Femur (tissue), 1 donor: ENCODE measurements at regions not wholly inside any gene's neighbourhood (a gene's known extent, or its start where the extent isn't known, plus 50 kb on each side); places are given as distances from the start of the nearest gene placed in this dataset.
"Not testable (repeated sequence)": the region's sequence is repeated elsewhere in the genome, so short reads cannot be mapped to it uniquely, and the experiment has no call there.

Experiments used
- DNase-seq: peaks from one replicate; pipeline ENCODE4 v3.0.0-alpha.2; 2017

GRCh38 chr14:83151571-83151970, 1617.9 kb upstream of the SEL1L start:
- no peak for DNase-seq

DNA sequence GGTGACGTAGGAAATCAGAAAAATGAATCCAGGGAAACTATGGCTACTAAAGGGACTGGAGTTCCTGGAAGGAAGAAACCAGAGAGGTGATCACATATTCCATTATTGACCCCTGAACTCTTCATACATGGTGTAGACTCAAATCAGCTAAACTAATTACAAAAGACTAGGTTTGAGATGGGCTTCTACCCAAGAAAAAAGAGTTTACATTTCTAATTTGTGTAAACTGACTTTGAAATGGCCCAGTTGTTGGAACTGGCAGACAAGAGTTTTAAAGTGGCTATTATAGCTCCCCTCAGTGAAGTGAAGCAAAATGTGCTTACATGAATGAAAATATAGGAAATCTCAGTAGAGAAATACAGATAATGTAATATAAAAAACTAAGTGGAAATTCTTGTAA, 1619.4 kb upstream of the SEL1L start:
- no peak for DNase-seq

GRCh38 chr14:83162361-83162929, 1628.8 kb upstream of the SEL1L start:
- DNase-seq, result peak; percentile 22

GRCh38 chr14:83163016-83163415, 1629.4 kb upstream of the SEL1L start:
- DNase-seq, result no peak

DNA sequence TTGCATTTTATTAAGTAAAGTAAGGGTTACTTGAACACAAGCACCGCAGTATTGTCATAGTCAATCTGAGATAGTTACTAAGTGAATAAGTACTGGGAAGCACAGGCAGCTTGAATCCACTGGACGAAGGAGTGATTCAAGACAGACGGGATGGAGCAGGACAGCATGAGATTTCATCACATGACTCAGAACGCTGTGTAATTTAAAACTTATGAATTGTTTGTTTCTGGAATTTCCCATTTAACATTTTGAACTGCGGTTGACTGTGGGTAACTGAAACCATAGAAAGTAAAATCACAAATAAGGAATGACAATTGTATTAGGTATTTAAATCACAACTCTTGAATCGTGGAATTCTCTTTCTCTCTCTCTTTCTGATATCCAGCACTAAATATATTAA, 1630.4 kb upstream of the SEL1L start:
- no peak for DNase-seq

GRCh38 chr14:83164591-83164990, 1630.9 kb upstream of the SEL1L start:
- no peak for DNase-seq

- DNase-seq, result no peak
Observed at GRCh38 chr14:83170165-83170564, 1636.5 kb upstream of the SEL1L start.

DNA sequence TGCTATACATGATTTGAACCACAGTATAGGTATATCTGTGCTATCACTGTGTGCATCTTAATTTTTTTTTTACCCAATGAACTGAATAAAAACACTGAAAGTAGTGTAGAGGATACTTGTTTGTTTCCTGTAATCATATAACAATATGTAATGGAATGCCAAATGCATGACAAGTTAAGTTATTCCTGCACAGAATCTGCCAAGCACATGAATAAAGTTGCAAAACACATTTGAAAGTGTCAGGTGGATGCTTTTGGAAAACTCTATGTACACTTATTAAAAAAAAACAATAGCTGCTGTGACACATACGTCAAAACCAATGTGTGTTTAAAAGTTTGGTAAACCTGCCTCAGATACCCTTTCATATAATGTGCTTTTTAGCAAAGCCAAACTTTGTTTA, 1638.1 kb upstream of the SEL1L start:
- no peak for DNase-seq

GRCh38 chr14:83172363-83172762, 1638.7 kb upstream of the SEL1L start:
- DNase-seq, result no peak

GRCh38 chr14:83173687-83174086, 1640.0 kb upstream of the SEL1L start:
- no peak for DNase-seq

DNA sequence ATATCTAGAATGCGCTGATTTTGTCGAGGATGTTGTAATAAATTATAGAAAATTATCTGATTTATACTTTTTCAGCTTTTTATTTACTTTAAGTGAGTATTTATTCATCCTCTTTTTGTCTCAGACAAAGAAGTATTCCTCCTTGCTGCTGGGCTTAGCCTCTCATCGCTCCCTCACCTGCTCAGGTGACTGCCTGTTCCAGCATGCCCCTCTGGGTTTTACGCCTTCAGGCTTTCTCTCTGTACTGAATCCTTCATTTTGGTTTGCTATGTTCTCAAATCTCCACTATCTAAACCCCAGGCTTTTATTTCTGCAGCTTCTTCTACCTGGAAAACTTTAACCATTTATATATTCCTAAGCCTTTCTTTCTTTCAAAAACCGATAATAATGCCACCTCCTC, 1650.9 kb upstream of the SEL1L start:
- no peak for DNase-seq

DNA sequence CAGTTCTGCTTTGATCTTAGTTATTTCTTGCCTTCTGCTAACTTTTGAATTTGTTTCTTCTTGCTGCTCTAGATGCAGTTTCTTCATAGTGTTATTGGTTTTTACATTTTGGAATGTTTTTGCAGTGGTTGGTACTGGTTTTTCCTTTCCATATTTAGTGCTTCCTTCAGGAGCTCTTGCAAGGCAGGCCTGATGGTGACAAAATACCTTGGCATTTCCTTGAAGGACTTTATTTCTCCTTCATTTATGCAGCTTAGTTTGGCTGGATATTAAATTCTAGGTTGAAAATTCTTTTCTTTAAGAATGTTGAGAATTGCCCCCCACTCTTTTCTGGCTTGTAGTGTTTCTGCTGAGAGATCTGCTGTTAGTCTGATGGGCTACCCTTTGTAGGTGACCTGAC, 1654.7 kb upstream of the SEL1L start:
- DNase-seq, result not testable (repeated sequence)

DNA sequence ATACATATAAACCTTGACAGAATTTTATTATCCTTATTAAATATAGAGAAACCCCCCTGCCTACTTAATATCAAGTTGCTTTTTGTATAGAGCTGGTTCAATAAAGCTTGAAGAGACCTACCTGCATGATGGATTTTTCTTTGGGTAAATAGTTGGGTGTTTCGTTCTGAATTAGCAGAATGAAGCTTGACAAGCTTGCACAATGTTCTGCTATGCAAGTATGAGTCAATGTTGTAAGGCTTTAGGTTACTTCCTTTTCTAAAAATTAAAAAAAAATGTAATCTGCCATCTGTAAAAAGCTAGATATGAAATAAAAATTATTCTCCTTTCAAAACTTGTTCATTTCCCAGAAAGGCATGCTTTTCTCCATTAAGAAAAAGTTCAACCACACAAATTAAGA, 1662.6 kb upstream of the SEL1L start:
- no peak for DNase-seq

GRCh38 chr14:83197271-83197670, 1663.6 kb upstream of the SEL1L start:
- no peak for DNase-seq

- no peak for DNase-seq
Observed at GRCh38 chr14:83207550-83207949, 1673.9 kb upstream of the SEL1L start.

GRCh38 chr14:83208341-83208740, 1674.7 kb upstream of the SEL1L start:
- no peak for DNase-seq

- no peak for DNase-seq
Observed at GRCh38 chr14:83217492-83217891, 1683.8 kb upstream of the SEL1L start.

DNA sequence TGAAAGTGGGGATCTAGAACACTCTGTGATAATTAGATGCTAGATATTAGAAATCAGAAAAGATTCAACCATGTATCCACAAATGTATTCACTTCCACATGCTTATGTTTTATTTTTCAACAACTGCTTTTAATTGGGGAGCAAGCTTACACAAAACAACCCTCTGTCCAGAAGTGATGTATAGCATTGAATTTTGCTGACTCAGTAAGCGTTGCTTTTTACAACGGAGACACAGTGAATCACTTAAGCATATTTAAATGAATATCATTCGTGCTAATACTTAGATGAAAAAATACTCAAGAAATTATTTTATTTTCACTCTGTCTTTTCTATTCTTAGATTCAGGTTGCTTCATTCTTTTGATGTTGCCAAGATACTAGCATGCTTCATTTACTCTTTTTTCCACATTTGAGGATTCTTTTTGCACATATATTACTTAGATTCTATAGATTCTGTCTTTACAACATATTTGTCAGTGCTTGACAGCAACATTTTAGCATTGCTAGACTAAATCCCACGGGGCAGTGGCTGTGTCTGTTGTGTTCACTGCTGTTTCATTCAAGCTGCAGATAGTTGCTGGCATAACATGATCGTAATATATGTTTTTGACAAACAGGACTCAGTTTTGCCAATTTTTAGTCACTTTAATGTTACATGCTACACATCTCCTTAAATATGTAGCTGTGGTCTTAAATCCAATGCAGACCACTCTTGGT, 1714.4 kb upstream of the SEL1L start:
- DNase-seq, result no peak

- DNase-seq, result no peak
Observed at GRCh38 chr14:83251402-83251801, 1717.7 kb upstream of the SEL1L start.

DNA sequence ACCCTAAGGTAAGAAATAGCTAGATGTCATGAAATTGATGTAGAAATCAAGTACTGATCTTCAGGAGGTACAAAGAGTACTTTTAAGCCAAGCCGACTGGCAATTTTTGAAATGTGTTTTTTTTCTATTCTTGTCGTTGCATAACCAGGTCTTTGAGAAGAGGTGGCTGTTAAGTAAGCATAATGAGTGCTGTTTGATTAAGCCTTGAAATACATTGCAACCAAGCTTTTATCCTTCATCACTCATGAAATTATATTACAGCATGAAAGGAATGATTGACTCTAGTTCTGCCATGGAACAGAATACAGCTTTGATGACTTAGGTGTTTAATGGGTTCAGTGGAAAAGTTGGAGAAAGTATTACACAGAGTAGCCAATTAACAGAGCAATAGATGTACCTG, 1720.2 kb upstream of the SEL1L start:
- DNase-seq, result no peak

DNA sequence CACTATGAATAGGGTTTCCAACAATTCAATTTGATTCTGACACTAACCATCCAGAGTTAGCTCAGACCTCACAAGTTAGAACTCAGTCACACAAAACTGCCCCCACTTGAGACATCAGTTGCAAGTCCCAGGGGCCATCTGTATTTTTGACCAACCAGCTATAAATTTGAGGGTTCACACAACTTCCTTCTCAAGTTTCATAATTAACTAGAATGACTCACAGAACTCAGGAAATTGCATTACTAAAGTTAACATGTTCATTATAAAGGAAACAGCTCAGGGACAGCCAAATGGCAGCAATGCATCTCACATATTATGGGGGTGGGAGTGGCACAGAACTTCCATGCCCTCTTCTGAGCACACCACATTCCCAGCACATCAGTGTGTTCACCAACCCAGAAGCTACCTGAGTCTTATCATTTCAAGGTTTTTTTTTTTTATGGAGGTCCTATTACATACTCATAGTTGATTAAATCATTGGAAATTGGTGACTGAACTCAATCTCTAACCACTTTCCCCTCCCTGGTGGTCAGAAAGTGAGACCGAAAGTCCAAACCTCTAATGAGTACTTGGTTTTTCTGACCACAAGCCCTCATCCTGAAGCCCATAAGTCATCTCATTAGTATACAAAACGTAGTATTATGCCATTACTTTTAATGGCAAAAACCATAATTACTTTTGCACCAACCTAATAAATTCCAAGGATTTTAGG, 1721.5 kb upstream of the SEL1L start:
- no peak for DNase-seq

DNA sequence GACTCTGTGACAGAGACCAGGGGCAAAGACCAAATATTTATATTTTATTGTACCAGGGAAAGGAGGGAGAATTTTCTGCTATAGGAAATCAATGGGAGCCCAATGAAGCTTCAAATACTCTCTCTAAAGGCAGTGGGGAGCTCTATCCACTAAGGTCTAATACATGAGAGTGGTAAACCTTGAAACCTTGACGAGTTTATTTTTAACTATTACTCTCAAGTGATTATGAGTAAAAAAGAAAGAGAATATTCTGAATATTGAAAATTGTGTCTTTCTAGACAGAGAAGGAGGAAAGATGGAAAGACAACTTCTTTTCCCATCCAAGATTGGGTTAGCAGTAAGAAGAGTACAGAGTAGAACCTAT, 1722.1 kb upstream of the SEL1L start:
- no peak for DNase-seq

DNA sequence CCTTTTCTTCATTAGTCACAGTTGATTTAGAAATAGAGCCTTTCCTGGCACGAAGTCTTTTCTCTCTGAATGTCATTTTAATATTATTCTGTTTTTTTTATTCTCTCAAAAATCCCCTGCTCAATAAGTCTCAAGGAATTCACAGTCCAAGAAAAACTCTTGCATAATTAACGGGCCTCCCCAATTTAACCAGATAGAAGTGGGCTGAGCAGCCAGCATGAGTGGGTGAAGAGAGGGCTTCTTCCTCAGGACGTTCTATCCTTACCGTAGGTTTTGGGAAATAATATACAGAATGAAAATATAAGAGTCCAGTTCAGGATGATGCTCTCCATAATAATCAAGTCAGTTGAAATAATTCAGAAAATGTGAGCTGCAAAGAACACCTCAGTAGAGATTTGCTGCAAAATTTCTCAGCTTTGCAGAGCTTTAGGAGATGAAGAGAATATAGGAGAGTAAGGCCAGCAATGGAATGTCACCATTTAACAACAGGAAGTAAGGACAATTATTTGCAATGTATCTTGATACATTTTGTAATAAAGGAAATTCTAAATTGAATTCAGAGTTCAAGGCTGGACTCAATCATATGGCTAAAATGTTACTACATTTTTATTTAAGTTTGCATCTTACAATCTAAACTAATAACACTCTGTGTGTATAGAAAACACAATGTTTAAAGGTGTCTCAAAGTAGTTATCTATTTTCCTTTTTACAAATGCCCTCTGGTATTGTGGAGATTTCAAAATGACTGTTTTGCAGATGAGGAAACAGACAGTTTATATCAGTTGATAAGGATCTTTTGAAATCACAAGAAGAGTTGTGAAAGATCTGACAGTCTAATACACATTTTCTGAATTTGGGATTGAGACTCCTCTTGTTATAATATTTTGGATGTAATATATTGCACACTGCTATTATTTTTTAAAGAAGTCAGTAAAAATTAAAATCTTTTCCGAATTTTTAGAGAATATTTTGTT, 1724.1 kb upstream of the SEL1L start:
- no peak for DNase-seq
